Skeletal muscle satellite cell (primary cell): ENCODE measurements at regions not wholly inside any gene's neighbourhood (a gene's known extent, or its start where the extent isn't known, plus 50 kb on each side); places are given as distances from the start of the nearest gene placed in this dataset.

Source experiments
- H3K27me3 ChIP-seq: 2 replicates; pipeline ENCODE4 v1.7.0; 2013; ENCODE audit warnings: low read length; ENCODE audit not compliant: control insufficient read depth, insufficient read depth
- H3K36me3 ChIP-seq: 2 replicates; pipeline ENCODE4 v1.7.0; 2013; ENCODE audit warnings: mild to moderate bottlenecking, control low read depth, low read length; ENCODE audit not compliant: insufficient read depth
- H3K4me1 ChIP-seq: 2 replicates; pipeline ENCODE4 v1.7.0; 2013; ENCODE audit warnings: low read length; ENCODE audit not compliant: control insufficient read depth, insufficient read depth
- H3K4me2 ChIP-seq: 2 replicates; pipeline ENCODE4 v1.7.0; 2013; ENCODE audit warnings: mild to moderate bottlenecking, low read length
- H3K4me3 ChIP-seq: 2 replicates; pipeline ENCODE4 v1.7.0; 2013; ENCODE audit warnings: low read length
- H3K9ac ChIP-seq: 2 replicates; pipeline ENCODE4 v1.7.0; 2013; ENCODE audit warnings: mild to moderate bottlenecking, low read depth, low read length, moderate library complexity
- H3K9me3 ChIP-seq: replicated peaks from 2 replicates; pipeline ENCODE4 v1.7.0; 2013; ENCODE audit warnings: mild to moderate bottlenecking, control low read depth, low read length

- Histone ChIP-seq H3K4me2 (no peak overlapping the region), H3K4me3 (no peak overlapping the region)
These were observed 68.3 kb upstream of the EDN1 start for GRCh38 chr6:12221856-12222255.

GRCh38 chr6:12222405-12223366, 67.5 kb upstream of the EDN1 start:
- H3K27me3 ChIP-seq = no peaks in the 10 kb centered on the region
- no peak overlapping the region for H3K4me2 ChIP-seq
- no peak overlapping the region for H3K9ac ChIP-seq
- no peaks in the 10 kb centered on the region for H3K9me3 ChIP-seq
- no peaks in the 10 kb centered on the region for H3K36me3 ChIP-seq
- no peaks in the 10 kb centered on the region for H3K4me1 ChIP-seq
- H3K4me3 ChIP-seq = no peak overlapping the region

More at GRCh38 chr6:12221856-12222255, 68.3 kb upstream of the EDN1 start:
- H3K36me3 ChIP-seq = no peaks in the 10 kb centered on the region
- H3K9ac ChIP-seq = no peak overlapping the region
- H3K27me3 ChIP-seq = no peaks in the 10 kb centered on the region
- no peaks in the 10 kb centered on the region for H3K4me1 ChIP-seq
- no peaks in the 10 kb centered on the region for H3K9me3 ChIP-seq

GRCh38 chr6:12223383-12223782, 66.8 kb upstream of the EDN1 start:
- Histone ChIP-seq H3K27me3 (no peaks in the 10 kb centered on the region), H3K9ac (no peak overlapping the region), H3K9me3 (no peaks in the 10 kb centered on the region), H3K4me1 (no peaks in the 10 kb centered on the region), H3K36me3 (no peaks in the 10 kb centered on the region), H3K4me2 (no peak overlapping the region), H3K4me3 (no peak overlapping the region)

GRCh38 chr6:12224251-12224650, 65.9 kb upstream of the EDN1 start:
- H3K4me3 ChIP-seq = no peak overlapping the region
- H3K27me3 ChIP-seq = no peaks in the 10 kb centered on the region
- no peak overlapping the region for H3K4me2 ChIP-seq
- no peaks in the 10 kb centered on the region for H3K36me3 ChIP-seq
- no peak overlapping the region for H3K9ac ChIP-seq
- no peaks in the 10 kb centered on the region for H3K4me1 ChIP-seq
- H3K9me3 ChIP-seq = no peaks in the 10 kb centered on the region

- Histone ChIP-seq H3K4me2 (no peak overlapping the region), H3K27me3 (no peaks in the 10 kb centered on the region), H3K9ac (no peak overlapping the region), H3K4me3 (no peak overlapping the region), H3K36me3 (no peaks in the 10 kb centered on the region), H3K4me1 (peaks cover 12% of the 10 kb centered on the region), H3K9me3 (no peaks in the 10 kb centered on the region)
These were observed 61.6 kb upstream of the EDN1 start for GRCh38 chr6:12228447-12229146.

- H3K27me3 ChIP-seq = no peaks in the 10 kb centered on the region
- H3K4me3 ChIP-seq = no peak overlapping the region
- H3K9ac ChIP-seq = no peak overlapping the region
- H3K9me3 ChIP-seq = no peaks in the 10 kb centered on the region
- no peaks in the 10 kb centered on the region for H3K36me3 ChIP-seq
- H3K4me1 ChIP-seq = peaks cover 18% of the 10 kb centered on the region
- H3K4me2 ChIP-seq = no peak overlapping the region
These were observed 60.8 kb upstream of the EDN1 start for GRCh38 chr6:12229332-12229731.

- Histone ChIP-seq H3K36me3 (no peaks in the 10 kb centered on the region), H3K4me1 (peaks cover 18% of the 10 kb centered on the region), H3K27me3 (no peaks in the 10 kb centered on the region), H3K9me3 (no peaks in the 10 kb centered on the region), H3K4me2 (no peak overlapping the region), H3K9ac (no peak overlapping the region), H3K4me3 (no peak overlapping the region)
These were observed 59.6 kb upstream of the EDN1 start for GRCh38 chr6:12230523-12230922.

- H3K4me2 ChIP-seq = peak overlapping the region; percentile 59
- peak overlapping the region; percentile 43 for H3K4me3 ChIP-seq
- H3K4me1 ChIP-seq = peaks cover 18% of the 10 kb centered on the region
- no peaks in the 10 kb centered on the region for H3K27me3 ChIP-seq
- no peaks in the 10 kb centered on the region for H3K9me3 ChIP-seq
- H3K9ac ChIP-seq = peak overlapping the region; percentile 57
- H3K36me3 ChIP-seq = no peaks in the 10 kb centered on the region
These were observed 57.8 kb upstream of the EDN1 start for GRCh38 chr6:12232339-12232738.

- no peaks in the 10 kb centered on the region for H3K9me3 ChIP-seq
- no peaks in the 10 kb centered on the region for H3K36me3 ChIP-seq
- peak overlapping the region; percentile 43 for H3K4me3 ChIP-seq
- H3K27me3 ChIP-seq = no peaks in the 10 kb centered on the region
- peak overlapping the region; percentile 59 for H3K4me2 ChIP-seq
- peak overlapping the region; percentile 57 for H3K9ac ChIP-seq
- H3K4me1 ChIP-seq = peaks cover 18% of the 10 kb centered on the region
These were observed 57.3 kb upstream of the EDN1 start for GRCh38 chr6:12232821-12233220.

- H3K27me3 ChIP-seq = no peaks in the 10 kb centered on the region
- peak overlapping the region; percentile 57 for H3K9ac ChIP-seq
- peak overlapping the region; percentile 39 for H3K4me2 ChIP-seq
- peaks cover 18% of the 10 kb centered on the region for H3K4me1 ChIP-seq
- no peaks in the 10 kb centered on the region for H3K9me3 ChIP-seq
- no peaks in the 10 kb centered on the region for H3K36me3 ChIP-seq
- H3K4me3 ChIP-seq = no peak overlapping the region
These were observed 56.2 kb upstream of the EDN1 start for GRCh38 chr6:12233693-12234571.

- no peak overlapping the region for H3K4me3 ChIP-seq
These were observed 54.8 kb upstream of the EDN1 start for GRCh38 chr6:12235341-12235740.

More at GRCh38 chr6:12235341-12235740, 54.8 kb upstream of the EDN1 start:
- Histone ChIP-seq H3K9ac (no peak overlapping the region), H3K4me2 (no peak overlapping the region), H3K9me3 (no peaks in the 10 kb centered on the region), H3K27me3 (no peaks in the 10 kb centered on the region), H3K36me3 (no peaks in the 10 kb centered on the region), H3K4me1 (peaks cover 18% of the 10 kb centered on the region)
